Cardiac septum (tissue), 1 donor: ENCODE measurements at regions not wholly inside any gene's neighbourhood (a gene's known extent, or its start where the extent isn't known, plus 50 kb on each side); places are given as distances from the start of the nearest gene placed in this dataset.

Experiments used
- DNase-seq: peaks from one replicate; pipeline ENCODE4 v3.0.0-alpha.2; 2020; ENCODE audit warnings: low spot score
- intact Hi-C: fragments of 100-400 bp; cut with DNase I; formaldehyde crosslinking; loops from one replicate; pipeline ENCODE4 v1.14.0; 2022
- donor health status: DM: no; HTN: no; CAD: no.

DNA sequence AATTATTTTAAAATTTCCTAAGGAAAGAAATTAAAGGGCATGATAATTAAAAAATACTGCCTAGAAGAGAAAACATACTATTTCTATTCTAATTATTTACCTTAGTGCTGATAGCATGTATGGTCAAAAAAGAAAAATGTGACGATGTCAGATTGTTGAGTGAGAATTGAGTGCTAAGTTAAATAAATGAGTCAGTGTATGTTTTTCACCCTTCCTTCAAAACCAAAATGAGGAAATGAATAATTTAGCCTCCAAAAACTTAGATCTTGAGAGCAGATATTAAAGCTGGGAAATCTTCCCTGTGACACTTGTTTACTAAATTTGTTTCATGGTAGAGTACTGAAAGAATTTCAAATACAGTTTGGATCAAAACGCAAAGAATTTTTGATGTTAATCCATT, 58.6 kb upstream of the NYAP2 start:
- intact Hi-C loops, result no loop called here

DNA sequence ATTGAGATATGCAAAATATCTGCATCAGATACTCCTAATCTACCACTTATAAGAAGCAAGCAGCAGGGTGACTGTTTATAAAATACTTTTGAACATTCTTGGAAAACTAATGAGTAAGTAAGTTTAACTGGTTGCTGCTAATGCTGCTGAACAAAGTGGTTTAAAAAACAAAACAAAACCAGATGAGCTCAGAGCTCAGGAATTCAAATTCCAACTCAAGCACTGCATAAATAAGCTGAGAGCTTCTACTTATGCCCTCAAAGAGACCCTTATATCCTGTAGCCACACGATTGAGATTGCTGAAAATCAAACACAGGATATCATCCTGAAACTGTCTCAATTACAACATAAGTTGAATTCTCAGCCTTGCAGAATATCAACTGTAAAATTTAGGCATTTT, 62.3 kb upstream of the NYAP2 start:
- intact Hi-C loops, result no loop called here
- DNase-seq, result no peak

More for the DNA sequence above, 58.6 kb upstream of the NYAP2 start:
- no peak for DNase-seq

DNA sequence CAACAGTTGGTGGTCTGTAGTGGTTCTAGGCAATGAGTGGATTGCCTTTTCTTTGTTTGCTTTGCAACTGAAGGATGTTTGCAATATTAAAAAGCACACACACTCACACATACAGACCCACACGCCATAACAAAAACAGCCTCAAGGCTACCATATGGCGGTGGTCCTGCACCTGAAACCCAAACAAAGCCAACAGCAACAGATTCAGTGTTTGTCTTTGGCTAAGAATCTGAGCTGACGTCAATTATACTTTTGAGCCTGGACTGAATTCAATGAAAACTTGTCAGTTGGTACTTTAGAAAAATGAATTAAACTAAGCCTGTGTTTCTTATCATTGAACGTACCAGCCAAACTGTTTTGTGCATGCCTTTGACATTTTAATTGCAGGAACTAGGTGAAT, 65.0 kb upstream of the NYAP2 start:
- intact Hi-C loops, result no loop called here
- DNase-seq, result no peak

DNA sequence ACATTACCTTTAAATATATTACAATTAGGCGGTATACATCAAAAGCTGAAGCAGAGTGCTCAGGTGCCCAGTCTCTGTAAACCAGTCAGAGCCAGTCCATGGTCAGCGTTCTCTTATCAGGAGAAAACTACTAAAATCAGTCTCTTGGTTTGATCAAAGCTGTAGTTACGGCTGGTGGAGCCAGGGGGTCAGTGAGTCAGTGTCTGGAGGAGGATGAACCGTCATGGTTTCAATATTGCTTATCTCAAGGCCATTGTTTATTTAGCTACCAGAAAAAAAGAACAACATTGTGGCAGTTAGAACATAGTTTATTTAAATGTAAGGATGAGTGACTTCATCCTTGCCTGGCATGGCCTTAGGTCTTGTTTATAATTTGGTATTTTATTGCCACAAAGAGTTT, 71.3 kb upstream of the NYAP2 start:
- intact Hi-C loops, result no loop called here
- no peak for DNase-seq

DNA sequence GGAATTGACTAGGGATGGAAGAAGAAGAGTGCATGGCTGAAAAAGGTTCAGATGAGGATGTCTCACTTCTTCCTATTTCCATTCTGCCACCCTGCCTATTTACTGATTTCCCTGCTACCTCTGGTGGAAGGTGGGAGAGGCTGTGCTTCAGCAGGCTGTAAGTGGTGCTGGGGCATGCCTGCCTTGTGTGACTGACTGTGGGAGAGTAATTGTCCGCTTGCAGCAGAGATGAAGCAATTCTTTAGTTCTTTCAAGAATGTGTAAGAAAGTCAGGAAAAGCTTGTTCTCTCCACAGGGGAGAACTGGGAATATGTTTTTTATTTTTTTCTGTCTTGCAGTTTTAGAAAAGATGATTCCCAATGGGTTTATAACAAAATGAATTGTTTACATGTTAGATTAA, 72.5 kb upstream of the NYAP2 start:
- intact Hi-C loops, result no loop called here
- no peak for DNase-seq

DNA sequence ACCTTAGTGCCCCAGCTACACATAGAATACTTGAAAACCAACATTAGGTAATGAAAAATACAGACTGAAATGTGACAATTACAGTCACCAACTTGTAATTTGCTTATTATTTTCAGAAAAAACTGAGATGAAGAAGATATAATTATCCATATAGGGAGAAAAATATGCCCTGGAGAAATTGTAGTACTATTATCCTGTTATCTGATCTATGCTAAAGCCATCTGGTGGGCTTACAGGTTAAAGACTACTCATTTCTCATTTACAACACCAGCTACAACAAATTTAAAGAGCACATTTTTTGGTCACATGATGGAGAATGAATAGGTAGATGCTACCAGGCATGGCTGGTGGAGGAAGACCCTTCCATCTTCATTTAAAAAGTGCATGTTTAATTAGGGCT, 79.6 kb upstream of the NYAP2 start:
- intact Hi-C loops, result no loop called here

DNA sequence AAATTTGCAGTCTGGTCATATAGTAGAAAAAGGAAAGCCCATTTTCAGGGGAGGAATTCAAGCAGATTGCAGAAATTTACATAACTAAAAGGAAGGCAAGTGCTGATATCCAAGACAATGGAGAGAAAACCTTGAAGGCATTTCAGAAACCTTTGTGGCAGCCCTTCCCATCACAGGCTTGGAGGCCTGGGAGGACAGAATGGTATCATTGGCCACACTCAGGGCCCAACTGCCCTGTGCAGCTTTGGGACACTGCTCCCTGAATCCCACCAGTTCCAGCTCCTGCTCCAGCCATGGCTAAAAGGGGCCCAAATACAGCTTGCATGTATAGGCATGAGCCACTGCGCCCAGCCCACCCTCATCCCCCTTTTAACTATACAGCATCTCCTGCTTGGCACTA, 81.1 kb upstream of the NYAP2 start:
- intact Hi-C loops, result no loop called here

More for the DNA sequence above, 79.6 kb upstream of the NYAP2 start:
- DNase-seq, result no peak

DNA sequence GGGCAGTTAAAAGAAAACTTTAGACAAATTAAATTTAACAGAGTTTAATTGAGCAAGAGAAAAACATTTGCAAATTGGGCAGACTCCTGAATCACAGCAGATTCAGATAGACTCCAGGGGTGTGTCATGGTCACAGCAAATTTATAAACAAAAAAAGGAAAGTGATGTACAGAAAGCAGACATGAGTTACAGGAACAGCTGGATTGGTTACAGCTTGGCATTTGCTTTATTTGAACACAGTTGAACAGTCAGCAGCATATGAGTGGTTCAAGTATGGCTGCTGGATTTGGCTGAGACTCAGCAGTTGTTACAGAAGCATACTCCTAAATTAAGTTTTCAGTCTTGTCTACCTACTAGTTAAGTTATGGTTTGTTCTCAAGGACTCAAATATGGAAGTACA, 82.3 kb upstream of the NYAP2 start:
- intact Hi-C loops, result no loop called here
- DNase-seq, result no peak

More for the DNA sequence above, 81.1 kb upstream of the NYAP2 start:
- DNase-seq, result no peak

DNA sequence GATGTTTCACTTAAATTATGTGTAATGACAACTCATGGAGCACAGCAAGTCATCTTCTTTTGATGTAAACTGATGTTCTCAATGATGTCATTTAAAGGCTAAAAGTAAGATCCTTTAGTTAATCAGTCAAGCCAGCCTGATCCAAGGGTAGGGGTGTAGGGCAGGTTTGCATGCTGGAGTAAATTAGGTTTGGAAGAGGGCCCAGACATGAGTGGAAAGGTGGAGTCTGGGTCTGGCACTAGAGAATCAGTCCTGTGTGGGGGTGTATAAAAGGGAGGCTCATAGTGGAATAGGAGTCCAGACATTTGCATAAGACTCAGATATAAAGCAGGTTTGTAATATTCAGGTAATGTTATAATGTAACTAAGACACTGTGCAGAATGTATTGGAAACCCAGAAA, 88.8 kb upstream of the NYAP2 start:
- intact Hi-C loops, result no loop called here
- no peak for DNase-seq

DNA sequence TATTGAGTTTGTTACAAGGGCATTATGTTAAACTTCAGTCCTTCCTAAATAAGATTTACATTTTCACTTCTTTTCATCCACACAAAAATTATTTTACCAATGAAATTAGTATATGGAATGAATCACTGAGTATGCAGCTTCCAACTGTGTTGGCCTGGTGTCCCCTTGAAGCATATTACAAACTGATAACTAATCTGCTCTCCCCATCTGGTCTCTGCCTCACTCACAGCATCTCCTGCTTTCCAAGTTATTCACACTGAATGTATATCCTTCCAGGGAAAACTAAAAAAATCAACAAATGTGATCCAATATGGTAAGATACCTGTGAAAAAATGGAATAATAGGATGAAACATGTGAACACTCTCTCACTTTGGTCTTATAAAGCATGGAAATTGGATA, 90.0 kb upstream of the NYAP2 start:
- DNase-seq, result no peak
- intact Hi-C loops, result no loop called here

DNA sequence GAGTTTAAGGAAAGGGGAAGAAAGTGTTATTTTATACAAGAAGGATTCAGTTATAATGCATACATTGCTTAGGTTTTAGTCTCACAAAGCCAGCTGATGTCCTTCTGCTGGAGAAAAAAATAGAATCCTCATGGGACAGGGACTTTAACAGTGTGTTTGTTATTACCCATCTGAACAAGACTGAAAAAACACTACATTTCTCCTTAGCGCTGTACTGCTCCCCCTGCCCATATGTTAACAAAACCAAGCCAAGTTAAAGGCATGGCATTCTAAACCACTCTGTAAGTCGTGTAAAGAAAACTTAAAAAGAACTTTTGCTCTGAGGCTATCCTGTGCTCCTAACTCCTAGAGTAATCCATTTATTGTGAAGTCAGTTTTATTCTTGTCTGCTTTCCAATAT, 102.6 kb upstream of the NYAP2 start:
- DNase-seq, result no peak
- intact Hi-C loops, result no loop called here

DNA sequence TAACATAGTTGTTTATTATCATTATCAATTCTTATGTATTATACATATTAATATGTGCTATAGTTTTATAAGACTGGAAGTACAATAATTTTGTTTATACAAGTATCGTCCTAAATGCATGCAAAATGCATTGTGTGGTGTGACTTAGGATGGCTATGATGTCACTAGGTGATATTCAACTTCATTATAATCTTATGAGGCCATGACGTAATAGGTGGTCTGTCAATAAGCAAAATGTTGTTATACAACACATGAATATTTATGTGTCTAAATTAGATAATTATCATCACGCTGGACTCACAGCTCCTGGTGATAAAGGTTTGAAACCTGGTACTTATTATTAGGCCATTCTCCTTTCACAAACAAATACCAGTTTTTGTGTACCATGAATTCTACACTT, 104.4 kb upstream of the NYAP2 start:
- no peak for DNase-seq
- intact Hi-C loops, result no loop called here

DNA sequence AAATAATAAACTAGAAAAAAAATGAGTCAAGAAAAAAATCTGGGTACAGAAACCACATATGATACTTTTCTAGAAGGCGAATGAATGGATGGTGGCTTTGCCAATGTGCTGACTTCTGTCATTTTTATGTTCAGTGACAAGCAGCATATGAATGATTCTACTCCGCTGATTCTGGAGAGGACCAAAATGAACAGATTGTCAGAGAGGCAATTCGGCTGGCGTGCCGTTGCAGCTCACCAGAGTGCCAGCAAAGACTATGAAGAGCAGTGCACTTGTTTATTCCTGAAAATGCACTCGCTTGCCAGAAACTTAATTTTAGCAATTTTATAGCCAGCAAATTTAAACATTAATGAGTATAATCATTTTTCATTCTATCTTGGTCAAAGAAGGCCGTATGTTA, 105.9 kb upstream of the NYAP2 start:
- intact Hi-C loops, result no loop called here
- no peak for DNase-seq

DNA sequence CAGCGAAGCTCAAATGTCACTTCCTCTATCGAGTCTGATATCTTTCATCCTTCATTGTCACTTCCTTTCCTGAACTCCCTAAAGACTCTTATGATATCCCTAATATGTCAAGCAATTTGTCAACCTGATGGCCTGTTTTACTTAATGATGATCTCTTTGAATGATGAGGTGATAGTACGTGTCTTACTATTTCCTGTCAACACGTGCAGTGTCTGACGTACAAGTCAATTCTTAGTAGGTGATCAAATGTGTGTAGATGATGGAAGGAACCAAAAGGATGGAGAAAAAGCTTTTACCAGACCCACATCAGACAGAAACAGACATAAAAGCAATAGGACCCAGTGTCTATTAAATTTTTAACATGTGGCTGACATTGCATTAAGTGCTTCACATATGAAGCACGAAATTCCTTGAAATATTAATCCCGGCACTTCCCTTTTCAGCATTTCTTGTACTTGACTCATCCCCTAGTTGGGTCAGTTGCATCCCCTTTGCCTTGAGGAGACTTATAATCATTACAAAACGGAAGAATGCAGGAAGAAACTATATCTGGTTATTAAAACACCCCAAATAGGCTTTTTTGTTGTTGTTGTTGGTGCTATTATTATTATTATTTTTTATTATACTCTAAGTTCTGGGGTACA, 108.6 kb upstream of the NYAP2 start:
- intact Hi-C loops, result no loop called here

DNA sequence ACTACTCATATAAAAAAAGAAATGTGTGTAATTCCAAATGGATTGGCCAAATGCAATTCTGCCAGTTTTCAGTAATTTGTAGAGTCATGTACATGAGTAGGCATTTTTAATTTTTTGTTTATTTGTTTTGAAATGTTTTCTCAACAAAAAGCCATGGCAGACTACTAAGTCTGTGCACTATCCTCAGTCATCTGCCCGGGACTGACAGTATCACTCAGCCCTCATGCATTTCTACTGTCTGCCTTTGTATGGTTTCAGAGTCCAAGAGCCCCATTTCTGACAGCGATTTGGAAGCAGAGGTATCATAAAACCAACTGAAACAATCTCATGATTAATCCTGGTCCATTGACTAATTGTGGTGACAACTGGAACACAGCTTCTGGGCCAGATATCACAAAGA, 109.9 kb upstream of the NYAP2 start:
- no peak for DNase-seq
- intact Hi-C loops, result loop anchor here (10.0 kb wide), 1 partner anchor 365 kb away; no protein-coding TSS in a partner anchor

More for the DNA sequence above, 108.6 kb upstream of the NYAP2 start:
- no peak for DNase-seq

DNA sequence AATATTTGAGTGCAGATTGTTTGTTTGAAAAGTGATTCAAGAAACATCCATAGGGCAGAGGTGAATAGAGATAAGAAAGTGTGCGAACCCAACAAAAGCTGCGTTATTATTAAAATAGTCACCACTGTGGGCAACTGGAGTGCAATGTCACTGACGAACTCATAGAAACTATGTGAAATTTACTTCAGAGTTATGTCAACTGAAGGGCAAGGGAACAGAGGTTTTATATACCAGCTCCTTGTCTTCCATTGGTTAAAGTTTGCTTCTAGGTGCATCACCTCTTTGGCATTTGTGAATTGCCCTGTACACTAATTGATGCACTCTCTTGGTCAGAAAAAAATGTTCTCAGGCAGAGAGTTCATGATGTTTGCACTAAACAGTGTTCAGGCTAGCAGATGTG, 110.5 kb upstream of the NYAP2 start:
- intact Hi-C loops, result loop anchor here (10.0 kb wide), 1 partner anchor 366 kb away; no protein-coding TSS in a partner anchor
- no peak for DNase-seq

DNA sequence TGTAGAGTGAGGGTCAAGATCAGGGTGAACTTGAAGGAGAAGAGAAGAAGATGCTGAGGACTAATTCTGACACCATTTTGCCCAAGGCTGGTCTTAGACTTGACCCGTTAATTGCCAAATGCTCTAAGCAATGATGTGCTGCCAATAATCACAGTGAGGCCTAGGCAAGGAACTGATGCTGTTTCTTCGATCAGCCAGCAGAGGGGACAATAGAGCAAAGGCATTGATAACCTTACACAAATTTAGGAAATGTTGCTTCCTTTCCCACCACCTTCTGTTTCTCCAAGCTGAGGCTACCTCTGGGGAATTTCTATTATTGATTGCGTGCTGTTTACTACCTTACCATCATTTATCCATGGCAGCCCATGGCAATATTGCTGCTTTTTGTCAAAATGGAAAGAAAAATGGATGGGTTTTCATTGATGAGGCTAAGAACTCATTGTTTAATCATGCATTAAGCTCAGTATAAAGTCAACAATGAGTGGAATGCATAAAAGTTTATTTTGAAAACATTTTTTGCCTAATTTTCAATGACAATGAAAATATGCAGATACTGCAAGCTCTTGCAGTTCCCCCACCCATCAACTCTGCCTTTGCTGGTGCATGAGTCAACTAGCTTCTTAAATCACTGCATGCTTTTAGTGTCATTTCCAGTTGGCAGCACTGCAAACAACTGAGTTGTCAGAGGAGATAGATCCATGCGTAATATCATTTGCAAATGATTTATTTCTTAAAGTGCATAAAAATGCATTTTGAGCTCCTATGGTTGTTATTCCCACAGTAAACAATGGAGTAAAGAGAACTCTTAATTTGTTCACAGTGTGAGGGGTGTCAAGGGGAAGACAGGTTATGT, 116.4 kb upstream of the NYAP2 start:
- no peak for DNase-seq
- intact Hi-C loops, result loop anchor here (10.0 kb wide), 1 partner anchor 372 kb away; no protein-coding TSS in a partner anchor

DNA sequence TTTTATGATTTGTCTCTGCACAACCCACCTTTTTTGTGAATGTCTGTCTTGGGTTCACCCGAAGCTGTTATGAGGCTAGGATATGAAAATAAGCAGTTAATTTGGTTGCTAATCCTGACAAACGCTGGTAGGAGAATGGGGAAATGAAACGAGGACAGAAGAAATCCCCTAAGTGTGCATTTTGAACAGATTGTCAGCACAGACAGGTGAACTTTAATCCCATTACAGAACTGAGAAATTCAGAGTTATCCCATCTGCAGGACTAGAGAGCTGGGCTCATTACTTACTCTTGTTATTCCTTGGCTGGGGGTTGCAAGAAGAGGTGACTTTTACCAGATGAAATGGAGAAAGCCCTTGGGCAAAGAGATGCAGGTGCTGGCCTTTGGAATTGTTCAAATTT, 123.3 kb upstream of the NYAP2 start:
- intact Hi-C loops, result no loop called here
- DNase-seq, result no peak

DNA sequence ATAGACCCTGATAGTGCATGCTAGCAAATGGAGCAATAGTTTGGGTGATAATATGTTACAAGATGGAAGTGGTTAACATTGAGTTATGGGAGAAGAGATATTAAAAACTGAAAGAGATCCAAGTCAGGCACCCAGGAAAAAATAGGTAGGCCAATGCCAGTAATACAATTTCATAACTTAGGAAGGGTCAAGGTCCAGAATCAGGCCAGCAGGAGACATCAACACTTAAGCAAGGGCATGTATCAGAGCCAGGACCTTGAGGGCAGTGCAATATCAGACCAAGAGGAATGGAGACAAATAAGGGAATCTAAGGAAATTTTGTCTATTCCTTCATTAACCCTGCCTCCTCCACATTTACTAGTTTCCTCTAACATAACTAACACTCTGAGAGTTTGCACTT, 124.1 kb upstream of the NYAP2 start:
- no peak for DNase-seq
- intact Hi-C loops, result no loop called here

DNA sequence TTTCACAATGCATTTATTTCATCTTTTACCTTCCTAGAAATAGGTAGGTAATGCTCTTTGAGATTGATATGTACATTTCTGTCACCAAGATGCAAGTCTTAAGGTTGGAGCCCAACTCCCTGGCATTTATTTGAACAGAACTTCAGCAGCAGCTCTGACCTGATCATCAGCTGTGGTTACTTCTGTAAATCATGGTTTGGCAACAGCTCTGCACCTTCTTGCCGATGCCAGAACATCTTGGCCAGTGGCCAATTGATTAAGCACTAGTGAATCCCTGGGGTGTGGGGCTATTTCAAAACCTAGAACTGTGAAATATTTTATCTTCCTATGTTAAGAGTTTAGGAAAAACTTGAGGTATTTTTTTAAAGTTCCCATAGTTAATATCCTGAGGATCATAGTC, 124.8 kb upstream of the NYAP2 start:
- intact Hi-C loops, result no loop called here
- DNase-seq, result no peak

DNA sequence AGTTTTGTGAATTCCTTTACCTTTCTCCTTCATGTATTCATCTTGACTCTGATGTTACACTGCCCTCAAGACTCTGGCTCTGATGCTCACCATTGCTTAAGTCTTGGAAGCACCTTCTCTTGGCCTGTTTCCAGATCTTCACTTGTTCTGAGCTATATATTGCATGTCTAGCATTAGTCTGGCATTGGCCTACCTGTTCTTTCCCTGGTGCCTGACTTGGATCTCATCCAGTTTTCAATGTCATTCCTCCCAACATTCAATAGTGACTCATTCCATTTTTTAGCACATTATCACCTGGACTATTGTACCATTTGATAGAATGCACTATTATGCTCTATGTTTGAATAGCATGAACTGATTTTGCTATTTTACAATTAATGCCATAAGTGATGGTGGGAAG, 127.3 kb upstream of the NYAP2 start:
- no peak for DNase-seq
- intact Hi-C loops, result no loop called here
